ENCODE measurements at regions not wholly inside any gene's neighbourhood (a gene's known extent, or its start where the extent isn't known, plus 50 kb on each side); places are given as distances from the start of the nearest gene placed in this dataset.

DNA sequence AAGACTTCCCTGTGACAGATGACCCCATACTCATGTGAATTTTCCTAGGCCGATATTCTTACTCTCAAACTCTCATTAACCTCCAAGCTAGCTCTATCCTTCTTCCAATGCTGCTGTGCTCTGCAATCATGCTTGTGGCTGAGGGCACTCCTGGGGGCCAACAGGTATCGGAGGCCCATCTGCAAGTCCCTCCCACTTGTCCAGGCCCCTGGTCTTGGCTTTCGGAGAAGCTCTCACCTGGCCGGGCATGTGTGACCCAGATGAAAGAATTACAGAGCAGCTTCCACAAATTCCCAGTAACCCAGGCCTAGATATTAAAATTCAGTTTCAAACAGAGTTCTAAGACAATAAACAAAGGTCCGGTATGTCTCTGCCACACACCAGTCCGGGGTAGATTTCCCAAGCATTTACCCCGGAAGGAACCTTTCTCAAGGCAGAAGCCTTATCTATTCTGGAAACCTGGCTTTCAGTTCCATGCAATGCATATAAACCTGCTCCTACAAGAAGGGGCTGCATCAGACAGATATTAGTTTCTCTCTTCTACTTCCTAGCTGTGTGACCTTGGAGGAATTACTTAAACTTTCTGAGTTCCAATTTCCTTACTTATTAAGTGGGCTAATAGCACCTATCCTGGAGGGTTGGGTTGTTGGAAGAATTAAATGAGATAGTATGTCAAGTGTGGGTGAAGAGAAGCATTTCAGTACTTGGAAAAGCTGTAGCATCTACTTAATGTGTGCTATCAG is 270.8 kb downstream of the PTTG2 start:
- DNase-seq, result no peak

GRCh38 chr4:38231626-38232025 is 271.4 kb downstream of the PTTG2 start:
- DNase-seq, result no peak

DNA sequence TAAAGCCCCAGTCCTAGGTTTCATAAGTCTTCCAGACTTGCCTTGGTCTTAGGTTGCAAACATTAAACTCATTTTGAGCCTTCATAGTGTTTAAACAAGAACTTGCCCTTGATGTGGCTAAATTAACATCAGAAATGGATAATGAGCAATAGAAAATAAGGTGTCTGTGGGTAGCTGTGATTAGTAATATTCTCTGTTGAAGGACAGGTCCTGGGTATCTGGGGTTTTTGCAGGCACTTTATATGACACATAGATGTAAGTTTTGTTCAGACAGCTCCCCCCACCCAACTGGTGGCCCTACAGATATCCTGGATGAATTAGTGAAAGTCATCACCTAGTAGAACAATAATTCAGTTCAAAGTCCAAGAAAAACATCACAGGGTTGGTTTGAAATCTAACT is 272.5 kb downstream of the PTTG2 start:
- DNase-seq, result no peak

- DNase-seq, result no peak
These were observed 273.7 kb downstream of the PTTG2 start for GRCh38 chr4:38233727-38234480.

DNA sequence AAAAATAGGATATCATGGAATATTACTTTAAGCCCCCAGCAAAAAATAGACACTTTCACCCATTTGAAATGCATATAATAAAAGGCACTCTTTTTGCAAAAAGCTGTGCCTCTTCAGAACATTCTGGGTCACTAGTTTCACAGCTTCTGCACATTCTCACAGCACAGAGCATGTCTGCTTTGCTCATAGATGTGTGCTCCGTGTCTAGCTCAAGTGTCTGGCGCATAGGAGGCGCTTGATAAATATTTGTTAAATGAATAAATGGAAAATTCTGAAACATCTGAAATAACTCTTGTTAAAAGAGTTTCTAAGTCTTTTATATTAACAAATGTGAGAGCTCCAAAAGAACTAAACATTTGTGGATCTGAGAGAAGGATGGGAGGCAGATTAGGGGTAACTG is 275.2 kb downstream of the PTTG2 start:
- DNase-seq, result no peak

GRCh38 chr4:38236003-38236402 is 275.8 kb downstream of the PTTG2 start:
- DNase-seq, result no peak

DNA sequence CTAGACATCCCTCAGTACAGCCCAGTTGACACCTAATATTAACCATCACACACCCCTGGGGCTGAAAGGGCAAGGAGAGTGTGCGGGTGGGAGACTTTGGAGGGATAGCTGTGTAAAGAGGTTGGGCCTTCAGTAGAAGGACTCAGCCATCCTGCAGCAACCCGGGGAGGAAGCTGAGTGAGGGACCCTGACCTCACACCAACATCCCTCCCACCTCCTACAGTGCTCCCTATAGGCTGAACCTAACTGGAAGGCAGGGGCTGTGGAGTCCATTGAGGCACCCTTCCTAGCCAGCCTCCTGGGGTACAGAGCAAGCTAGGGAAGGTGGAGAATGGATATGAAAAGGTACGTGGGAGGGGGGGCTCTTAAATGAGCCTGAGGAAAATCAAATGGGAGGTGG is 276.3 kb downstream of the PTTG2 start:
- no peak for DNase-seq

- no peak for DNase-seq
These were observed 276.9 kb downstream of the PTTG2 start for GRCh38 chr4:38237139-38237538.

- no peak for DNase-seq
These were observed 281.3 kb downstream of the PTTG2 start for GRCh38 chr4:38241541-38241940.

GRCh38 chr4:38242101-38242500 is 281.9 kb downstream of the PTTG2 start:
- no peak for DNase-seq

DNA sequence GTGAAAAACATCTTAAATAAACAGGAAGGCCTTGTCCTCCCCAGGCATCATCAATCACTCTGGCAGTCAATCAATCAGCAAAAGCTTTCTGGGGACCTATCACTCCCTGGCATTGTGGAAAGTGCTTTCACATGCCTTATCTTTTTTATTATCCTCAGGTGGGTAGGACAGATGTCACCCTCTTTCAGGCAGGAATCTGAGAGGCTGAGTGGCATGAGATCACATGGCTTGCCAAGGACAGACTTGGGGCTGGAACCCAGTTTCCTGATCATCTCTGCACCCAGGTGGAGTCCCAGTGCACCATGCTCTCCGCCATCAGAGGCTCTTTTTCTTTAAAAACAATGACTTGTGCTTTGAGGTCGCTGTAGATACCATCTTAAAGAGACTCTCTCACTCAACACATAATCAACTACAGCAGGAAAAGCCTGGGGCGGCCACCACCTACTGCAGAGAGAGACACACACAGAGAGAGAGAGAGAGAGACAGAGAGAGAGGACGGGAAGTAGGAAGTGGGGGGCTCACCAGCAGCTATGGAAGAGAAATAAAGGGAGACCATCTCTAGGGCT is 282.7 kb downstream of the PTTG2 start:
- no peak for DNase-seq

- DNase-seq, result no peak
These were observed 283.3 kb downstream of the PTTG2 start for GRCh38 chr4:38243388-38244053.

DNA sequence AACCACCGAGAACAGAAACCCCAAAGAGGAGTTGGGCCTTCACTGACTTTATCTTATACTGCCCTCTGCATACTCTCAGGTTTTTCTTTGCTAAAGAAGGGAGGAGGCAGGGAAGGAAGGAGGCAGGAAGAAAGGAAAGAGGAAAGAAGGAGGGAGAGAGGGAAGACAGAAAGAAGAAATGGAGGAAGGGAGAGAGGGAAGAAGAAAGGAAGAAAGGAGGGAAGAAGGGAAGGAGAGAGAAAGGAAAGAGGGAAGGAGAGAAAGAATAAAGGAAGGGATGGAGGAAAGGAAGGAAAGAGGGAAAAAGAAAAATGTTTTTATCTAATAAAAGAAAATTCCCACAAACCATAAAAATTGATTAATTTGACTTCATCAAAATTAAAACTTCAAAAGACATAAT is 294.6 kb downstream of the PTTG2 start:
- no peak for DNase-seq

DNA sequence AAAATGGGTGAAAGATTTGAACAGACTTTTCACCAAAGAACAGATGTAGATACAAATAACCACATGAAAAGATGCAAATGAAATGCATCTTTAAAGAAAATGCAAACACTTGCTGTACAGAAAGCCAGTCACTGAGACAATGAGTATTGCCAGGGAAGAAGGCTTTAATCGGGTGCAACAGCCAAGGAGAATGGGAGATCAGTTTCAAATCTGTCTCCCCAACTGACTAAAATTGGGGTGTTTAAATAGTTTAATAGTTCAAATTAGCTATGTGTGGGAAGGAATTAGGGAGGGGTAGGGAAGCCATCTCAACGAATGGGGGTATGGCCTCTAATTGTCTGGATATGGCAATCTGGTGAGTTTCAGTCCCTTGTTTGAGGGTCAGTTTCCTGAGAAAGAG is 295.4 kb downstream of the PTTG2 start:
- no peak for DNase-seq

- no peak for DNase-seq
These were observed 306.4 kb downstream of the PTTG2 start for GRCh38 chr4:38266616-38267015.

DNA sequence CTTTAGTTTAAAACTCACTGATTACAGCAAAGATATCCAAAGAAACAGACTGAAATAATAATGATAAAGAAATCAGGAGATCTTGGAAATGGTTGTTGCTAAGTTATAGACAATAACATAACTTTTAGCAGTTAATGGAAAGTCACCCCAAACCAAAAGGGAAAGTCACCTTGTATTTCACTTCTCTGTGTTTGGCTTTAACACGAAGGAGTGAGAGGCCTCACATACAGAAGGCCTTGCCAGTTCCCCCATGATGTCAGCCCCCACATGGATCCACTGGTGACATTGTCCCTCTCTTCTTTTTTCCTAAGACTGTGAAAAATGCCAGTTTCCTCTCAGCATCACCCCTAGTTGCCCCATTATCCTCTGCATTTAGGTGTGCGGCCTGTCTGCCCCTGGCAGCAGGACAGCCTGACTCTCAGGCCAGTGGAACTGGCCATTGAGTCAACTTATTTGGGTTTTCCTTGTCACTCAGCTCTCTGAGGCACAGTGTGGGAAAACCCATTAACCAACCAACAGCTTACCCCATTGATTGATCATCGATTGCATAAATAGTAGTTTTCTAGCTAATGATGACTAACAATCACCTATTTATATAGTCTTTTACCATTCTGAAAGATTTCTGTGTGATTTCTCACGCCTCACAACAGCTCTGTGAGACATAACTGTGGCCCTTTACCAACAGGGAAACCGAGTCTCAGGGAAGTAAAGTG is 308.1 kb downstream of the PTTG2 start:
- DNase-seq, result no peak

DNA sequence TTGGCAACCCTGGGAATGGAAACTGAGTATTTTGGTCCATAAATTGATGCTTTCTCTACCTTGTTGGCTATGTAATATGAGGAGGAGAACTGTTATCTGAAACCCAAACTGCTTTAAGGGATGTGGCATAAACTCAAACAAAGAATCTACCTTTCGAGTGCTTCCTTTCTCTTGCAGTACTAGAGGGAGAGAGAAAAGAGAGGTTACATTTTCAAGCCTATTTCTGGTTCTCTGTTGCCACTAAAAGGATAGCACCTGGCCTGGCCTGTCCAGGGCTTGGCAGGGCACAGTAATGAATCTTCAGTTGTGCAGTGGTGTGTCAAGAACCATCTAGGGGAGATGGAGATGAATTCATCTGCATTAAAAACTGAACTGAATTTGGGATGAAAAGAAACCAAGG is 308.6 kb downstream of the PTTG2 start:
- no peak for DNase-seq

- DNase-seq, result no peak
These were observed 313.2 kb downstream of the PTTG2 start for GRCh38 chr4:38273407-38273806.

- peak; percentile 47 for DNase-seq
These were observed 315.3 kb downstream of the PTTG2 start for GRCh38 chr4:38275331-38276100.

GRCh38 chr4:38278255-38278654 is 318.1 kb downstream of the PTTG2 start:
- DNase-seq, result no peak

GRCh38 chr4:38279077-38279476 is 318.9 kb downstream of the PTTG2 start:
- no peak for DNase-seq

- DNase-seq, result peak; percentile 14
These were observed 319.6 kb downstream of the PTTG2 start for GRCh38 chr4:38279650-38280322.
